OCI-LY3 (cell line): ENCODE measurements at regions not wholly inside any gene's neighbourhood (a gene's known extent, or its start where the extent isn't known, plus 50 kb on each side); places are given as distances from the start of the nearest gene placed in this dataset.

Experiments
- H2AFZ ChIP-seq: fragments of 200-600, 300-600 bp; shearing (Covaris generic); 2 replicates; pipeline ENCODE4 v1.6.0; 2014; ENCODE audit warnings: antibody characterized with exemption, low read depth, low read length
- H3K27ac ChIP-seq: fragments of 200-600, 300-600 bp; sonication (generic); 2 replicates; pipeline ENCODE4 v1.5.1; 2014; ENCODE audit warnings: mild to moderate bottlenecking, low read length, moderate library complexity, mixed read lengths
- H3K27me3 ChIP-seq: fragments of 200-600, 300-600 bp; sonication (generic); 2 replicates; pipeline ENCODE4 v1.6.1; 2014; ENCODE audit warnings: low read depth, low read length, mixed read lengths
- H3K36me3 ChIP-seq: fragments of 200-600, 300-600 bp; sonication (generic); replicated peaks from 2 replicates; pipeline ENCODE3; 2014; ENCODE audit warnings: low read depth, low read length, mixed read lengths
- H3K4me1 ChIP-seq: fragments of 300-600, 200-600 bp; sonication (generic); 2 replicates; pipeline ENCODE4 v1.6.1; 2014; ENCODE audit warnings: low read length, mixed read lengths
- H3K4me2 ChIP-seq: fragments of 200-600, 300-600 bp; sonication (generic); 2 replicates; pipeline ENCODE4 v1.6.1; 2014; ENCODE audit warnings: low read length, mixed read lengths
- H3K4me3 ChIP-seq: fragments of 300-600, 200-600 bp; sonication (generic); 2 replicates; pipeline ENCODE4 v1.5.1; 2014; ENCODE audit warnings: antibody characterized with exemption, mild to moderate bottlenecking, low read length, moderate library complexity
- H3K79me2 ChIP-seq: fragments of 300-600, 200-600 bp; shearing (Covaris generic); 2 replicates; pipeline ENCODE4 v1.6.1; 2014; ENCODE audit warnings: mild to moderate bottlenecking, low read length, mixed read lengths
- H3K9ac ChIP-seq: fragments of 300-600, 200-600 bp; shearing (Covaris generic); 2 replicates; pipeline ENCODE4 v1.6.0; 2014; ENCODE audit warnings: mild to moderate bottlenecking, low read length, moderate library complexity
- H3K9me3 ChIP-seq: fragments of 200-600, 300-600 bp; shearing (Covaris generic); 2 replicates; pipeline ENCODE4 v1.6.1; 2014; ENCODE audit warnings: low read length, mixed read lengths; ENCODE audit not compliant: insufficient read depth
- H4K20me1 ChIP-seq: fragments of 200-600, 300-600 bp; sonication (generic); 2 replicates; pipeline ENCODE4 v1.6.1; 2016; ENCODE audit warnings: low read length, mixed read lengths; ENCODE audit not compliant: insufficient read depth
- EZH2phosphoT487 ChIP-seq: fragments of 200-600 bp; shearing (Covaris generic); IDR thresholded peaks from 2 replicates; pipeline ENCODE4 v1.6.1; 2018; ENCODE audit warnings: antibody characterized with exemption, mixed run types, low read depth
- TF ChIP-seq, protein P1 (sequence below): fragments of 200-600, 300-600 bp; sonication (generic); IDR thresholded peaks from 2 replicates; pipeline ENCODE4 v1.5.1; 2014; ENCODE audit warnings: antibody characterized with exemption, low read length, low read depth

DNA sequence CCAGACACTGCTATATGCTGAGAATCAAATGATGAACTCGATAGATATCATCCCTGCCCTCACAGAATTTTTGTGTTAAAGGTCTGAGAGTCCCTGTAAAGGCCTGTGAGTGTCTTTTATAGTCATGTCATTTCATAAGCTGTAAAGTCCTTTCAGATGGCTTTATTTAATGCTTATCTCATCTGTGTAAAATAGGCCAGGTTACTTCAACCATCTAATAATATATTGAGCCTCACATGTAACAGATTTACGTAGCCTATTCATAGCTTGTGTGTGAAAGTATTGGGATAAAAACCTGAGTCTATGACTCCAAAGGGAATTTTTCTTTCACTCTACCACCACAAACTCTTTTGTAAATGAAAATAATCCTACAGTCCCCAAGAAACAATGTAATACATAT, 672.0 kb upstream of the SYT4 start:
- H3K36me3 ChIP-seq, result no peaks in the 10 kb centered on the region
- no peaks in the 10 kb centered on the region for H4K20me1 ChIP-seq
- H3K4me2 ChIP-seq, result no peak overlapping the region
- H3K27ac ChIP-seq, result no peak overlapping the region
- no peaks in the 10 kb centered on the region for H3K27me3 ChIP-seq
- no peaks in the 10 kb centered on the region for H3K79me2 ChIP-seq
- H3K4me1 ChIP-seq, result no peaks in the 10 kb centered on the region
- H3K9ac ChIP-seq, result no peak overlapping the region
- TF ChIP-seq, protein P1, sequence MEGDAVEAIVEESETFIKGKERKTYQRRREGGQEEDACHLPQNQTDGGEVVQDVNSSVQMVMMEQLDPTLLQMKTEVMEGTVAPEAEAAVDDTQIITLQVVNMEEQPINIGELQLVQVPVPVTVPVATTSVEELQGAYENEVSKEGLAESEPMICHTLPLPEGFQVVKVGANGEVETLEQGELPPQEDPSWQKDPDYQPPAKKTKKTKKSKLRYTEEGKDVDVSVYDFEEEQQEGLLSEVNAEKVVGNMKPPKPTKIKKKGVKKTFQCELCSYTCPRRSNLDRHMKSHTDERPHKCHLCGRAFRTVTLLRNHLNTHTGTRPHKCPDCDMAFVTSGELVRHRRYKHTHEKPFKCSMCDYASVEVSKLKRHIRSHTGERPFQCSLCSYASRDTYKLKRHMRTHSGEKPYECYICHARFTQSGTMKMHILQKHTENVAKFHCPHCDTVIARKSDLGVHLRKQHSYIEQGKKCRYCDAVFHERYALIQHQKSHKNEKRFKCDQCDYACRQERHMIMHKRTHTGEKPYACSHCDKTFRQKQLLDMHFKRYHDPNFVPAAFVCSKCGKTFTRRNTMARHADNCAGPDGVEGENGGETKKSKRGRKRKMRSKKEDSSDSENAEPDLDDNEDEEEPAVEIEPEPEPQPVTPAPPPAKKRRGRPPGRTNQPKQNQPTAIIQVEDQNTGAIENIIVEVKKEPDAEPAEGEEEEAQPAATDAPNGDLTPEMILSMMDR, result no peak
- TF ChIP-seq EZH2phosphoT487, result no peak
- H3K9me3 ChIP-seq, result peaks cover 5% of the 10 kb centered on the region; the same call in 1 of the 2 replicates
- H2AFZ ChIP-seq, result no peak overlapping the region
- no peak overlapping the region for H3K4me3 ChIP-seq

DNA sequence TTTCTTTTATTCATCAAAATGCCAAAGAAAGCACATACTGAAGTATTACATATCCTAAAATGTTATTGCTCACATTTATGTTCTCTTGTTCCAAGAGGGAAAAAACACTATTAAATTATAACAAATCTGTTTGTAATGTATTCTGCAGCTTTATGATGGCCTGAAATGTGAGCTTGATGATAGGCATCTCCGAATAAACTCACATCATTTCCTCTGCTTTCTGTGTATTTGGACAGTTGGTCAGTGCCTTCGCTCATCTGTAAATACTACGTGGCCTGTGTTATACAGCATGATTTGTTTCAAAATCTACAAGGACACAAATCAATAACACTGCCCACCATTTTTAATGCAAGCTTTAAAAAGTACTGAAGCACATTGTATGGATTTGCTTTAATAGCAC, 672.8 kb upstream of the SYT4 start:
- no peaks in the 10 kb centered on the region for H3K27me3 ChIP-seq
- H3K4me1 ChIP-seq, result no peaks in the 10 kb centered on the region
- no peaks in the 10 kb centered on the region for H3K79me2 ChIP-seq
- H3K9me3 ChIP-seq, result peaks cover 5% of the 10 kb centered on the region; the same call in 1 of the 2 replicates
- no peak for TF ChIP-seq EZH2phosphoT487
- TF ChIP-seq, protein P1, result no peak
- H3K9ac ChIP-seq, result no peak overlapping the region
- H3K36me3 ChIP-seq, result no peaks in the 10 kb centered on the region
- no peaks in the 10 kb centered on the region for H4K20me1 ChIP-seq
- no peak overlapping the region for H2AFZ ChIP-seq
- H3K4me2 ChIP-seq, result no peak overlapping the region
- H3K27ac ChIP-seq, result no peak overlapping the region
- H3K4me3 ChIP-seq, result no peak overlapping the region

DNA sequence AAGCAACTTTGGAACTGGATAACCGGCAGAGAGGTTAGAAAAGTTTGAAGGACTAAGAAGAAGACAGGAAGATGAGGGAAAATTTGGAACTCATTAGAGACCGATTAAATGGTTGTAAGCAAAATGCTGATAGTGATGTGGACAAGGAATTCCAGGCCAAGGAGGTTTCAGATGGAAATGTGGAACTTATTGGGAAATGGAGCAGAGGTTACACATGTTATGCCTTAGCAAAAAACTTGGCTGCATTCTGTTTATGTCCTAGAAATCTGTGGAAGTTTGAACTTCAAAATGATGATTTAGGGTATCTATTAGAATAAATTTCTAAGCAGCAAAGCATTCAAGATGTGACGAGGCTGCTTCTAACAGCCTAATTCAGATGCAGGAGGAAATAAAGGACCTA, 675.1 kb upstream of the SYT4 start:
- Histone ChIP-seq H3K9ac (no peak overlapping the region), H3K4me2 (no peak overlapping the region), H3K4me1 (no peaks in the 10 kb centered on the region), H3K36me3 (no peaks in the 10 kb centered on the region), H4K20me1 (no peaks in the 10 kb centered on the region), H3K9me3 (peaks cover 5% of the 10 kb centered on the region; the same call in 1 of the 2 replicates), H2AFZ (no peak overlapping the region), H3K27me3 (no peaks in the 10 kb centered on the region), H3K79me2 (no peaks in the 10 kb centered on the region), H3K27ac (no peak overlapping the region), H3K4me3 (no peak overlapping the region)
- TF ChIP-seq, protein P1, result no peak
- TF ChIP-seq EZH2phosphoT487, result no peak

DNA sequence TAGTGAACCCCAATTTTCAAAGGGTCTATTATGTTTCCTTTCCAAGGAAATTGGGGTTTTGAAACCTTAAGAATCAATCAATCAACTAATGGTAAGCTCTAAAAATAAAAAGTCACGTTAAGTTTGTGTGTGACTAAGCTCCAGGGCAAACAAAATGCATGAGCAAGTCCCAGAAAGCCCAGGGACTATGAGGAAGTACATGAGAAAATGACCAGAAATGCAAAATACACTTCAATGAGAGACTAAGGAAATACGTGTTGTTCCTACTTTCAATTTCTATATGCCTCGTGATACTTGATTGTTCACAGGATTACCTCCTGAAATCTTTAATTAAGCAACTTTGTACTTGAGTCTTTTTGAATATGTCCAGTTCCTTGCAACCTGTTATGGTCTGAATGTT, 684.4 kb upstream of the SYT4 start:
- Histone ChIP-seq H4K20me1 (no peaks in the 10 kb centered on the region), H2AFZ (peak overlapping the region; percentile 67), H3K4me1 (peaks cover 11% of the 10 kb centered on the region), H3K27me3 (no peaks in the 10 kb centered on the region), H3K9me3 (0 out of 2 replicates have a peak, but pooled peaks cover 4% of the 10 kb centered on the region), H3K27ac (peak overlapping the region; percentile 19; the same call in 1 of the 2 replicates), H3K4me2 (peak overlapping the region; percentile 55), H3K4me3 (peak overlapping the region; percentile 28), H3K79me2 (no peaks in the 10 kb centered on the region), H3K36me3 (no peaks in the 10 kb centered on the region), H3K9ac (0 out of 2 replicates have a peak overlapping the region, but pooled peaks have one; percentile 1)
- TF ChIP-seq, protein P1, result no peak
- no peak for TF ChIP-seq EZH2phosphoT487
